ENCODE measurements at regions not wholly inside any gene's neighbourhood (a gene's known extent, or its start where the extent isn't known, plus 50 kb on each side); places are given as distances from the start of the nearest gene placed in this dataset.
"Not testable (repeated sequence)": the region's sequence is repeated elsewhere in the genome, so short reads cannot be mapped to it uniquely, and the experiment has no call there.

DNA sequence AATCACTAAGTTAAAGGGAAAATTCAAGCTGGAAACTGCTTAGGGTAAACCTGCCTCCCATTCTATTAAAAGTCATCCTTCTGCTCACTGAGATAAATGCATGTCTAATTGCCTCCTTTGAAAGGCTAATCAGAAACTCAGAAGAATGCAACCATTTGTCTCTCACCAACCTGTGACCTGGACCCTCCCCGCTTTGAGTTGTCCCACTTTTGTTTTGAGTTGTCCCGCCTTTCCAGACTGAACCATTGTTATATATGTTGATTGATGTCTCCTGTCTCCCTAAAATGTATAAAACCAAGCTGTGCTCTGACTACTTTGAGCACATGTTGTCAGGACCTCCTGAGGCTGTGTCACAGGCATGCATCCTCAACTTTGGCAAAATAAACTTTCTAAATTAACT, 378.4 kb downstream of the KIF20B start (continued):
- TF ChIP-seq, protein P1, sequence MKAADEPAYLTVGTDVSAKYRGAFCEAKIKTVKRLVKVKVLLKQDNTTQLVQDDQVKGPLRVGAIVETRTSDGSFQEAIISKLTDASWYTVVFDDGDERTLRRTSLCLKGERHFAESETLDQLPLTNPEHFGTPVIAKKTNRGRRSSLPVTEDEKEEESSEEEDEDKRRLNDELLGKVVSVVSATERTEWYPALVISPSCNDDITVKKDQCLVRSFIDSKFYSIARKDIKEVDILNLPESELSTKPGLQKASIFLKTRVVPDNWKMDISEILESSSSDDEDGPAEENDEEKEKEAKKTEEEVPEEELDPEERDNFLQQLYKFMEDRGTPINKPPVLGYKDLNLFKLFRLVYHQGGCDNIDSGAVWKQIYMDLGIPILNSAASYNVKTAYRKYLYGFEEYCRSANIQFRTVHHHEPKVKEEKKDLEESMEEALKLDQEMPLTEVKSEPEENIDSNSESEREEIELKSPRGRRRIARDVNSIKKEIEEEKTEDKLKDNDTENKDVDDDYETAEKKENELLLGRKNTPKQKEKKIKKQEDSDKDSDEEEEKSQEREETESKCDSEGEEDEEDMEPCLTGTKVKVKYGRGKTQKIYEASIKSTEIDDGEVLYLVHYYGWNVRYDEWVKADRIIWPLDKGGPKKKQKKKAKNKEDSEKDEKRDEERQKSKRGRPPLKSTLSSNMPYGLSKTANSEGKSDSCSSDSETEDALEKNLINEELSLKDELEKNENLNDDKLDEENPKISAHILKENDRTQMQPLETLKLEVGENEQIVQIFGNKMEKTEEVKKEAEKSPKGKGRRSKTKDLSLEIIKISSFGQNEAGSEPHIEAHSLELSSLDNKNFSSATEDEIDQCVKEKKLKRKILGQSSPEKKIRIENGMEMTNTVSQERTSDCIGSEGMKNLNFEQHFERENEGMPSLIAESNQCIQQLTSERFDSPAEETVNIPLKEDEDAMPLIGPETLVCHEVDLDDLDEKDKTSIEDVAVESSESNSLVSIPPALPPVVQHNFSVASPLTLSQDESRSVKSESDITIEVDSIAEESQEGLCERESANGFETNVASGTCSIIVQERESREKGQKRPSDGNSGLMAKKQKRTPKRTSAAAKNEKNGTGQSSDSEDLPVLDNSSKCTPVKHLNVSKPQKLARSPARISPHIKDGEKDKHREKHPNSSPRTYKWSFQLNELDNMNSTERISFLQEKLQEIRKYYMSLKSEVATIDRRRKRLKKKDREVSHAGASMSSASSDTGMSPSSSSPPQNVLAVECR (CRISPR knock-in tag; IDR thresholded peaks at IDR 0.05; ENCODE audit: borderline replicate concordance): no peak
- TF ChIP-seq ZNF703 (CRISPR knock-in tag; IDR thresholded peaks at IDR 0.05; ENCODE audit: borderline replicate concordance) (no peak), SETDB1 (CRISPR knock-in tag; IDR thresholded peaks at IDR 0.05; ENCODE audit: borderline replicate concordance) (no peak), EHMT2 (IDR thresholded peaks at IDR 0.05; ENCODE audit: borderline replicate concordance, low read depth, low read length) (no peak)
- TF ChIP-seq, protein P2, sequence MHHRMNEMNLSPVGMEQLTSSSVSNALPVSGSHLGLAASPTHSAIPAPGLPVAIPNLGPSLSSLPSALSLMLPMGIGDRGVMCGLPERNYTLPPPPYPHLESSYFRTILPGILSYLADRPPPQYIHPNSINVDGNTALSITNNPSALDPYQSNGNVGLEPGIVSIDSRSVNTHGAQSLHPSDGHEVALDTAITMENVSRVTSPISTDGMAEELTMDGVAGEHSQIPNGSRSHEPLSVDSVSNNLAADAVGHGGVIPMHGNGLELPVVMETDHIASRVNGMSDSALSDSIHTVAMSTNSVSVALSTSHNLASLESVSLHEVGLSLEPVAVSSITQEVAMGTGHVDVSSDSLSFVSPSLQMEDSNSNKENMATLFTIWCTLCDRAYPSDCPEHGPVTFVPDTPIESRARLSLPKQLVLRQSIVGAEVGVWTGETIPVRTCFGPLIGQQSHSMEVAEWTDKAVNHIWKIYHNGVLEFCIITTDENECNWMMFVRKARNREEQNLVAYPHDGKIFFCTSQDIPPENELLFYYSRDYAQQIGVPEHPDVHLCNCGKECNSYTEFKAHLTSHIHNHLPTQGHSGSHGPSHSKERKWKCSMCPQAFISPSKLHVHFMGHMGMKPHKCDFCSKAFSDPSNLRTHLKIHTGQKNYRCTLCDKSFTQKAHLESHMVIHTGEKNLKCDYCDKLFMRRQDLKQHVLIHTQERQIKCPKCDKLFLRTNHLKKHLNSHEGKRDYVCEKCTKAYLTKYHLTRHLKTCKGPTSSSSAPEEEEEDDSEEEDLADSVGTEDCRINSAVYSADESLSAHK (CRISPR knock-in tag; IDR thresholded peaks at IDR 0.05; ENCODE audit: borderline replicate concordance): no peak

DNA sequence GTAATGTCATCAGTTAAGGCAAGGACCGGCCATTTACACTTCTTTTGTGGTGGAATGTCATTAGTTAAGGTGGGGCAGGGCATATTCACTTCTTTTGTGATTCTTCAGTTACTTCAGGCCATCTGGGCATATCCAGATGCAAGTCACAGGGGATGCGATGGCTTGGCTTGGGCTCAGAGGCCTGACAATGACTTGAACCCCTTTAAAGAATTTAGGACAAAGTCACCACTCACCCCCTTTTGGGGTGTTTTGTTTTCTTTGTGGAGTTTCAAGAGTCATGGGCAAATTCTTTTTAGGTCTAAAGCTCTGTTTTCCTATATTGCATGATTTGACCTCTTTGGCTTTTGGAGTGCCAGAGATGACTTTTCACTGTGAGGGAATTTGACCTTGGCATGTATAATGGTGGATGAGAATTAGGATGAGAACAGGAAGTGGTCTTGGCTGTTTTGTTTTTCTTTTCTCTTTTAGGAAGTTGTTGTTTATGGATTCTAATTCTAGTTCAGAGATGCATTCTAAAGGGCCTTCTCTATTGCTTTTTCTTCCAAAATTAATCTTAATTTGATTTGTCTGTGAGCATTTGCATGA, 385.3 kb downstream of the KIF20B start:
- H4K20me1 ChIP-seq (ENCODE audit: insufficient read depth, low read length); H3K36me3 ChIP-seq (replicated peaks in 1 of 2; ENCODE audit: control insufficient read depth in 1 of 2, insufficient read depth in 2 of 2, low read length in 2 of 2); H3K27me3 ChIP-seq (ENCODE audit: control insufficient read depth in 1 of 2, insufficient read depth in 2 of 2, low read length in 2 of 2); H2AFZ ChIP-seq (ENCODE audit: low read length); intact Hi-C loops (cut with micrococcal nuclease; ENCODE audit: unreplicated experiment); H3K9me3 ChIP-seq (ENCODE audit: low read length); in situ Hi-C loops (cut with HindIII; ENCODE audit: extremely low pct_ligation_motif_present, low pct_unique_long_range_greater_than_20kb); POLR2A ChIA-PET; CTCF ChIA-PET (ENCODE audit: low intra/inter-chr PET ratio, low total read pairs); FAIRE-seq; H3K27ac ChIP-seq (ENCODE audit: extremely low read length, insufficient read depth, low read length); H3K4me1 ChIP-seq (ENCODE audit: insufficient read depth, low read length); H3K4me2 ChIP-seq (ENCODE audit: low read depth, low read length); H3K4me3 ChIP-seq (replicated peaks in 1 of 3; ENCODE audit: insufficient read depth in 1 of 3, low read depth in 2 of 3, low read length in 3 of 3); H3K9ac ChIP-seq (ENCODE audit: insufficient read depth, low read depth, low read length); BruUV-seq (replicated peaks); ATAC-seq; DNase-seq (ENCODE audit: low spot score); H3K79me2 ChIP-seq (ENCODE audit: insufficient read depth, low read length): not testable (repeated sequence)
- WGBS (ENCODE audit: low lambda C conversion rate): 33% methylated on average over 2 of the region's 2 CpGs

Measured in HepG2 (cell line).